Stimulated activated CD8-positive, alpha-beta memory T cell treated with anti-CD3 and anti-CD28 coated beads, Interleukin-12 subunit alpha, Interleukin-12 subunit beta, amount 100 ng/mL, for 24 hours (primary cell): ENCODE measurements at regions not wholly inside any gene's neighbourhood (a gene's known extent, or its start where the extent isn't known, plus 50 kb on each side); places are given as distances from the start of the nearest gene placed in this dataset.
"Not testable (repeated sequence)": the region's sequence is repeated elsewhere in the genome, so short reads cannot be mapped to it uniquely, and the experiment has no call there.

Source experiments
- DNase-seq: peaks from one replicate; pipeline ENCODE4 v3.0.0-alpha.2; 2020; ENCODE audit errors: extremely low read depth

DNA sequence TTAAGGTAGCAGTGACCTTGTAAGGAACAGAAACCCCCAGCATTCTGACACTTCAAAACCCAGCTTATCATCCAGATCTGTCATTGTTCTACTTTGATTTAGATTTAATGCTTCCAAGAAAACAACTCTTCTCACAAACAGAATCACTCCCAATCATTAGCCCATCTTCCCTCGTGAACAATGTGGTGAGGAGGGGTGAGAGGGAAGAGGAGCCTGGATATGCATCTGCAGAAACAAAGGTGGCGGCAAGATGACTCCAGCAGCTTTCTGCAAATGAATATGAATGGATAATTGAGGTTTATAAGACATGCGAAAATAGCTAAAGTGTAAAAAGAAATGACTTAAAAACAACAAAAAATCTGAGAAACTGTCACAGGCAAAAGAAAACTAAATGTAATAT is 859.9 kb upstream of the SLC10A2 start:
- no peak for DNase-seq

GRCh38 chr13:103908911-103909310 is 842.7 kb upstream of the SLC10A2 start:
- DNase-seq: no peak

DNA sequence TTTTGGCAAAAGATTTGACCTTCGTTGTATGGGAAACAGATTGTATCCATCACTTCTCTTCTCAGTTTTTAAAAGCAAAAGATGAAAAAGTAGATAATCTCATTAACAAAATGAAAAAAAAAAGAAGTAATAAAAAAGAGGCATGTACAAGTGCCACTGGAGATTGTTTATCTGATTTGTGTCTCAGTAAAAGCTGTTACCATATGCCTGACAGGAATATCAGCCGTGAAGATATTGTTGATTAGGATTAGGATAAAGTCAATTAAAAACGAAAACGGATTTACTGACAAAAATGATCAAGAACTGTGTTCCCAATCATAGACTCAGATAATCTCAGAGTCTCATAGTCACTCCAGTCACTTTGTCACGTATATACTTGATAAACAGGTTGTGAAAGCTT is 842.1 kb upstream of the SLC10A2 start:
- DNase-seq: no peak

DNA sequence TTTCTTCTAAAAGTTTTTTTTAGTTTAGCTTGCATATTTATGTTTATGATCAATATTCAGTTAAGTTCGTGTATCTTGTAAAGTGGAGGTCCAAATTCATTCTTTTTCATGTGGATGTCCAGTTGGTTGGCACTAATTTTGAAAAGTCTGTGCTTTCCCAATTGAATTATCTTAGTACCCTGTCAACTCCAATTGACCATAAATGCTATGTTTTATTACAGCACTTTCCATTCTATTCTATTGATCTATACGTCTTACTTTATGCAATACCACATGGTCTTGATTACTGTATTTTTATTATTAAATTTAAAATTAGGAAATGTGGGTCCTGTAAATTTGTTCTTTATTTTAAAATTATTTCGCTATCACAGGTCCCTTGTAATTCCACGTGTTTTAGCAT is 837.6 kb upstream of the SLC10A2 start:
- no peak for DNase-seq

- no peak for DNase-seq
Measured at GRCh38 chr13:103898481-103898880, 832.3 kb upstream of the SLC10A2 start.

- no peak for DNase-seq
Measured at GRCh38 chr13:103895835-103896531, 829.8 kb upstream of the SLC10A2 start.

GRCh38 chr13:103894626-103895025 is 828.4 kb upstream of the SLC10A2 start:
- no peak for DNase-seq

- DNase-seq: no peak
Measured at GRCh38 chr13:103884101-103884723, 818.0 kb upstream of the SLC10A2 start.

DNA sequence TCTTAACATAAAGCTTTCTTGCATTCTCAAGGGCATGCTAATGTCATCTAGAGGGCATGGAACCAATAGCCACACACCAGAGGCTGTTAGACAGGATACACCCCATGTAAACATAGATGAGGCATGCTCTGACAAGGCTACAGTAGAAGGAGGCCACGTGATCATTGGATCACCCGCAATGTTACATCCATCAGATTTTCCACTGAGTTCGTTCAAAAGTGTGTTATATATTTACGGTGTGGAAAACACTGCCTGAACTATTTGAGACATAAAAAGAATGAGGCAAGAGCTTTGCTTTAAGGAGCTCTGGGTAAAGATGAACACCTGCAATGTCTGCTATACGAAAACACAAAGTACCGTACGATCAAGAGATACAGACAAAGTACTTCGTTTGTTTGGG is 817.5 kb upstream of the SLC10A2 start:
- DNase-seq: no peak

GRCh38 chr13:103883164-103883563 is 816.9 kb upstream of the SLC10A2 start:
- no peak for DNase-seq

DNA sequence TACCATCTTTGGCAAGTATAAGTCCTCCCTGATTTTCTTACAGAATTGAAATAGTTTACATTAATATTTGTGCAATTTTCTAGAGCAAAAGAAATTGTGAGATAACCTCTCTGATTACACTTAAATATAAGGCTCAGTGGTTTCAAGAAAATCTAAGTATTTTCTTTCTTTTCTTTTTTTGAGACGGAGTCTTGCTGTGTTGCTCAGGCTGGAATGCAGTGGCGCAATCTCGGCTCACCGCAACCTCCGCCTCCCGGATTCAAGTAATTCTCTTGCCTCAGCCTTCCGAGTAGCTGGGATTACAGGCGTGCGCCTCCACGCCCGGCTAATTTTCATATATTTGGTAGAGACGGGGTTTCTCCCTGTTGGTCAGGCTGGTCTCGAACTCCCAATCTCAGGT is 813.9 kb upstream of the SLC10A2 start:
- not testable (repeated sequence) for DNase-seq

- DNase-seq: no peak
Measured at GRCh38 chr13:103878891-103879605, 812.8 kb upstream of the SLC10A2 start.

GRCh38 chr13:103876571-103876970 is 810.4 kb upstream of the SLC10A2 start:
- no peak for DNase-seq

- DNase-seq: no peak
Measured at GRCh38 chr13:103873725-103874124, 807.5 kb upstream of the SLC10A2 start.

- no peak for DNase-seq
Measured at GRCh38 chr13:103866048-103866447, 799.8 kb upstream of the SLC10A2 start.

GRCh38 chr13:103862525-103862924 is 796.3 kb upstream of the SLC10A2 start:
- DNase-seq: no peak

GRCh38 chr13:103859952-103860351 is 793.7 kb upstream of the SLC10A2 start:
- DNase-seq: no peak

DNA sequence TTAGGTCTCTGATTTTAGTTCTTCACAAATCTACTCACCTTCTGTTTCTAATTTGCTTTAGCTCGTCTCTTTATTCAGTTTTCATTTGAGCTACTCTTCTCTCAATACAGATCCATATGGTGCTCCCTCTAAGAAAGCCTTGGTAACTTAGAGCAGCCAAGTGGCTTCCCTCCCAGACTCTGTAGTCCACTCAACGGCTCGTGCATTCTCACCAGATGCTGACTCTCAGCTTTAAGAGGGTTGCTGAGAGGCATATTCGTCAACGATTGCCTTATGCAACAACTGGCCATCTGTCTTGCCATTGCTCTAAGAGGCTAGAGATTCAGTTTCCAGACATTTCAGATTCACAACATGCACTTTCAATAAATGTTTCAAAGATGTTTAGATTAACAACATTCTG is 785.8 kb upstream of the SLC10A2 start:
- DNase-seq: no peak

DNA sequence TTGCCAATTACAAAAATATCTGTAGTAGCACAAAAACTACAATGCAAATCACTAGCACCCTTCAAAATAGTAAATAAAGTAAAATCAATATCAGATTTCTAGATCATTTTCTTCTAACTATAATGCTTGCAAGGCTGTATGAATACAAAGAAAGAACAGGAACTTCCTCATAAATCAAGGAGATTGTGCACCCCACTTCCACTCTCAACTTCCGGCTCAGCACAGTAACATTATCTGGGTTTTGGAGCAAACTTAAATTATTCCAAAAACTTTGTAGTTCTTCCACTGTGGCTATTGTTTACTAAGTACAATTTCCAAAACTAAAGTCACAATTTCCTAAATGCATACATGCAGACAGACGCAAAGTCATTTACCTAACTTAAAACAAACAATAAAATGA is 778.3 kb upstream of the SLC10A2 start:
- no peak for DNase-seq

DNA sequence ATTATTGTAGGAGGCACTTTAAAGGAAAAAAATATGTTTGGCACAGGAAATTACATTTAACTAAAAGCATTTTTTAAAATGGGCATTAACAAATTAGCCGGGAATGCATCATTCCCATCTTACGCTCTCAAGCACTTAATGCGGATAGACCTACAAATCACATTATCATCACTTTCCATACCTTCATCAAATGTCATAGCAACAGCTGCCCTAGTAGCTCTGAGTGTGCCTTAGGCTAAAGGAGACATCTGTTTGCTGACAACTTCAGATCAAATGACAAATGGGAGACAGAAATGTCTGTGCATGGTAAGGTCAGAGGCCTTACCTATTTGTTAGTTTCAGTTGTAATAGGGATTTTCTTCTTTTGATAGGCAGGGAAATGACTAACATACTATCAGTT is 773.2 kb upstream of the SLC10A2 start:
- DNase-seq: no peak

DNA sequence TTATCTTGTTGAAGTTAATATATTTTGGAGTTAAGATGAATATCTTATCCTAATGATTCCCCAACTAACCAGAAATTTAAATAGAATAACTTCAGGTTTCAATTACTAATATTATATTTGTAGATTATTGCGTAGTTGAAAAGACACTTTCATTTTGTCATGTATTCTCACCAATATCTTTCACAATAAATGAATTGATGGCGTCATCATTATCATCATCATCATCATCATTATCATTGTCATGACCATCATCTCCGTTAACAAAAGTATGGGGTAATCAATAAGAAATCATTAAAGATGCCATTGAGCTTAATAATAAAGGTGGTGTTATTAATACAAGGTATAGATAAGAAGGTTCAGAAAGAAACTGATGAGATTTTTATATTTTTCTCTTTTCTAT is 768.8 kb upstream of the SLC10A2 start:
- no peak for DNase-seq

DNA sequence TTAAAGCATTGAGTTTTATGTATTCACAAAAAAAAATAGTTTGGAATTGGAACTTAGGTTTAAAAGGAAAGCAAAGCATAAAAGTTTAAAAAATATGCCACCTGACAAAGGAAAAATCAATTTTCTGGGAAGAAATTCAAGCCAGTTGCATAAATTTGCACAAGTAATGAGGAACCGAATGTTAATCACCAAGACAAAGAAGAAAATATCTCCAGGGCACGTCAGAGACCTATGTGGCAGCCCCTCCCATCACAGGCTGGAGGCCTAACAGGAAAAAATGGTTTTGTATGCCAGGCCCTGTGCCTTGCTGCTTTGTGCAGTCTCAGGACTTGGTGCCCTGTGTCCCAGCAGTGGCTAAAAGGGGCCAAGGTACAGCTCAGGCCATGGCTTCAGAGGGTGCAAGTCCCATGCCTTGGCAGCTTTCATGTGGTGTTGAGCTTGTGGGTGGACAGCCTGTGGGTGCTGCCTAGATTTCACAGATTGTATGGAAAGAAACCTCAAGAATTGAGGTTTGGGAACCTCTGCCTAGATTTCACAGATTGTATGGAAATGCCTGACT is 767.2 kb upstream of the SLC10A2 start:
- DNase-seq: no peak

DNA sequence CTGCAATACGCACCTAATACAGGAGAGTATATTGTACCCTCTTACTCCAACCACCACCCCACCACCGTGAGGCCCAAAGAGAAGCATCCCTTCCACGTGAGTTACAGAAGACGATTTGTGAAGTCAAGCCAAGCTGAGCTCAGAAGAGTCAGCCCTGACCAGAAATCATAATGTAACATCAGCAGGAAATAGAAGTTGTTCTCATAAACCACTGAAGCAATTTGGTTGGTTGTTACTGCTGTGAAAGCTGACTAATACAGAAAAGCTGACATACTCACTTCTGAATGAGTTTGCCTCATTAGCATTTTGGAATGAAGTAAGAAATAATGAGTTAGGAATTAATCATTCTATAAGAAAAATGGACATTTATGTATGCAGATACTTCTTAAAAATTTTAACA is 749.4 kb upstream of the SLC10A2 start:
- no peak for DNase-seq
